ENCODE measurements at regions not wholly inside any gene's neighbourhood (a gene's known extent, or its start where the extent isn't known, plus 50 kb on each side); places are given as distances from the start of the nearest gene placed in this dataset.

DNA sequence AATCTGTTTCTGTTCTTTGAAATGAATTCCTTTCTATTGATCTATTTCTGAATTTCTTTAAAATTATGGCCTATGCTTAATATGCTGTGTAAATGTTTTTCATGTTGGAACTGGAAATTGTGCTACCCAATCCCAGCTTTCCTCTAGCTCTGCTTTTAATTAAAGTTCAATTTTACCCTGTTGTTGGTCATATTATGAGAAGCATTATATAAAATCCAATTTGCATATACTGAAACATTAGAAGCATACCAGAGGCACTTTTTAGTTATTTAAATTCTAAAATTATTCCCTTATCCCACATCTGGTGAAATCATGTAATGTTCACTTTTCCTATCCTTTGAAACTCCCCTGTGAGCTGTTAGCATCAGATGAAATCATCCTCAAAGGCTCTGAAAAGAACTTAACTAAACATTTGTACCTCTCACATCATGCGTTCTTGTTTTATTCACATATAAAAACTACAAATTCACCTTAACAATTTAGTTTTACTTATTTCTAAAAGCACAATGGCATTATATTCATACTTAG lies 160.6 kb upstream of the COL21A1 start:
- DNase-seq: no peak
- WGBS, 4 donors: 83 to 95% (median 90%) methylated on average over 1 of the region's 1 CpG
- H3K9me3 ChIP-seq (replicated peaks in 1 of 3): no peaks in the 10 kb centered on the region
- H3K27me3 ChIP-seq: no peaks in the 10 kb centered on the region
- peaks cover 0 to 9% of the 10 kb centered on the region in 2 donors for H3K4me1 ChIP-seq (replicated peaks in 1 of 2)
- TF ChIP-seq, protein P1, sequence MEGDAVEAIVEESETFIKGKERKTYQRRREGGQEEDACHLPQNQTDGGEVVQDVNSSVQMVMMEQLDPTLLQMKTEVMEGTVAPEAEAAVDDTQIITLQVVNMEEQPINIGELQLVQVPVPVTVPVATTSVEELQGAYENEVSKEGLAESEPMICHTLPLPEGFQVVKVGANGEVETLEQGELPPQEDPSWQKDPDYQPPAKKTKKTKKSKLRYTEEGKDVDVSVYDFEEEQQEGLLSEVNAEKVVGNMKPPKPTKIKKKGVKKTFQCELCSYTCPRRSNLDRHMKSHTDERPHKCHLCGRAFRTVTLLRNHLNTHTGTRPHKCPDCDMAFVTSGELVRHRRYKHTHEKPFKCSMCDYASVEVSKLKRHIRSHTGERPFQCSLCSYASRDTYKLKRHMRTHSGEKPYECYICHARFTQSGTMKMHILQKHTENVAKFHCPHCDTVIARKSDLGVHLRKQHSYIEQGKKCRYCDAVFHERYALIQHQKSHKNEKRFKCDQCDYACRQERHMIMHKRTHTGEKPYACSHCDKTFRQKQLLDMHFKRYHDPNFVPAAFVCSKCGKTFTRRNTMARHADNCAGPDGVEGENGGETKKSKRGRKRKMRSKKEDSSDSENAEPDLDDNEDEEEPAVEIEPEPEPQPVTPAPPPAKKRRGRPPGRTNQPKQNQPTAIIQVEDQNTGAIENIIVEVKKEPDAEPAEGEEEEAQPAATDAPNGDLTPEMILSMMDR (IDR thresholded peaks at IDR 0.05): no peak
- no peak for TF ChIP-seq POLR2A (IDR thresholded peaks at IDR 0.05)
- intact Hi-C loops (cut with DNase I): no loop called here
- no peak overlapping the region for H3K4me3 ChIP-seq
- no peaks in the 10 kb centered on the region for H3K36me3 ChIP-seq (replicated peaks in 1 of 2)
- no peak overlapping the region for H3K27ac ChIP-seq

DNA sequence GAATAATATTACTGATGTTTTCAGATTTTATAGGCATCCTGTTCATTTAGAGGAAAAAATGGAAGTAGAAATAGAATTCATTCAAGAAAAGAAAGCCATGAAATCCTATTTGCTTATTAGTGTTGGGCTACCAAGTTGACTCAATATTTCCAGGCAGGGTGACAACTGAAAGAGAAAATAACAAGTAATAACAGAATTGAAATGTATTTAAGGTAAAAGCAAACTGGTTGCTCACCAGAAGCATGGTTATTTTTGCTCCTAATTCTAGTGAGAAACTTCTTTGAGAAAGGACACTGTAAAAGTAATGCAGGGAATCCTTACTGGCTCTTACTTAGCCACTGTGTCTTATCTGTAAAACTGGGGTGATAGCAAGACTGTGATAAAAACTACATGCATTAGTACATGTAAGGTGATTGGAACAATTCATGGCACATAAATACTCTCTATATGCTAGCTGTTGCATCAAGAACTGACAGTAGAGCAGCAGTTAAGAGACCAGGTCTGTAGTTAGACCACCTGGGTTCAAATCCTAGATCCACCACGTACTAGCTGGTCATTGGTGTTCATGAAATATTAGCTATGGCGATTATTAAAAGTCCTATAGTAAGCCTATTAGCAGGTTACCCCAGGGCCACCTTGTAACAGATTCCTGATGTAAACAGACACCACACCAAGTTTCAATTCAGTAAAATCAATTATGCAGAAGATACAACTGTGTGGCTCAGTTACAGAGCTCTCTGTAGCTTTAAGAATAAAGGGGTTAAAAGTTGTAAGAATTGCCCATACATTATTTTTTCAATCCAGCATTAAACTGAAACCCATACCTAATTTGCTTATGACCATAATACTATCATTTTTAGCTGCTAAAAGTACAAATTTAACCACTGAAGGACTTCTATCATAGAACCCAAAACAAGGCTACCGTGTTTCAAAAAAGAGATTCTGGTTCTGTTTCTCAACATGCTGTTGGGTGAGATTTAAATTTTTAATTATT lies 159.2 kb upstream of the COL21A1 start:
- no peaks in the 10 kb centered on the region for H3K27me3 ChIP-seq

DNA sequence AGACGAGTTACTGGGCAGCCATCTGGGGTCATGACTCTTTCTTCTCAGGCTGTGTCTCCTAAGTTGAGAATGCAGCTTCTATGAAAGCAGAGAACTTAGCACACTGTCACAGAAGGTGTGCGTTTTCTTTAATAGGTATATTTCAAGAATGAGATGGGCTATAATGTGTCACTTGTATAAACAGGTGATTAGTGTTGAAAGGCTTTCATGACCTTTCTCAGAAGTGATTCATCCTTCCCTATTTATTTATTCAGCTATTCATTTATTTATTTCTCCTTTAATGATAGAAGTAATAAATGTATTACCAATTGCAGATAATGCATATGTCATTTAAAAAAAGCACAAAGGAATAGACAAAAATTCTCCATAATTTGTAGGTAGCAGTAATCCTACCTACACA lies 157.2 kb upstream of the COL21A1 start:
- WGBS, 4 donors: 64 to 83% (median 69%) methylated on average over 2 of the region's 2 CpGs
- no peak overlapping the region for H3K27ac ChIP-seq
- intact Hi-C loops (cut with DNase I): no loop called here

More for the DNA sequence above, 159.2 kb upstream of the COL21A1 start:
- Histone ChIP-seq H3K4me3 (no peak overlapping the region), H3K9me3 (replicated peaks in 1 of 3) (peaks cover 0 to under 1% (median 0%) of the 10 kb centered on the region in 3 donors), H3K4me1 (replicated peaks in 1 of 2) (peaks cover 0 to 9% of the 10 kb centered on the region in 2 donors), H3K36me3 (replicated peaks in 1 of 2) (no peaks in the 10 kb centered on the region), H3K27ac (no peak overlapping the region)
- no peak for DNase-seq
- TF ChIP-seq POLR2A (IDR thresholded peaks at IDR 0.05): no peak
- TF ChIP-seq, protein P1 (IDR thresholded peaks at IDR 0.05): no peak
- intact Hi-C loops (cut with DNase I): no loop called here
- 83 to 92% (median 88%) methylated on average over 3 of the region's 3 CpGs for WGBS, 4 donors

DNA sequence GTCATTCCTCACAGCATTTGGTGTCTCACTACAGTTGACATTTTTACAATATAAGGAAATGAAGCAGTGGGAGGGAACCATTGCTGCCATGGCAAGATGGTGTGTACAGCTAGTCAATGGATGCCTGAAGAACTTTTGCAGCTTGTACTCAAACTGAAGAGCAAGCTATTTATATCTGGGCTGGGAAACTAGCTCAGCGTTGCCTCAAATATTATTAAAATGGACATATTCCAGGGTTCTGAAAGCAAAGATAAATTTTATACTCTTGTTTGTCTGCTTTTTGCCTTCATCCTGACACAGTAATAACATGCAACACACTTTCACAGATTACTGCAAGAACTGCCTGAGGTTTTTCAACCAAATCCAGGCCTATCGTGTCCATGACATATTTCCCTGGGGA lies 156.4 kb upstream of the COL21A1 start:
- no peak for DNase-seq
- Histone ChIP-seq H3K36me3 (replicated peaks in 1 of 2) (no peaks in the 10 kb centered on the region), H3K9me3 (replicated peaks in 1 of 3) (peaks cover 0 to 4% (median 0%) of the 10 kb centered on the region in 3 donors), H3K4me1 (replicated peaks in 1 of 2) (peaks cover 0 to 9% of the 10 kb centered on the region in 2 donors), H3K4me3 (no peak overlapping the region), H3K27ac (peak overlapping the region in 1 of 5 donors; percentile 15), H3K27me3 (no peaks in the 10 kb centered on the region)
- intact Hi-C loops (cut with DNase I): no loop called here
- 36 to 57% (median 44%) methylated on average over 2 of the region's 2 CpGs for WGBS, 4 donors
- TF ChIP-seq POLR2A (IDR thresholded peaks at IDR 0.05): no peak
- TF ChIP-seq, protein P1 (IDR thresholded peaks at IDR 0.05): no peak

More for the DNA sequence above, 157.2 kb upstream of the COL21A1 start:
- no peak overlapping the region for H3K4me3 ChIP-seq
- H3K27me3 ChIP-seq: no peaks in the 10 kb centered on the region
- DNase-seq: no peak
- H3K36me3 ChIP-seq (replicated peaks in 1 of 2): no peaks in the 10 kb centered on the region
- TF ChIP-seq, protein P1 (IDR thresholded peaks at IDR 0.05): no peak
- no peak for TF ChIP-seq POLR2A (IDR thresholded peaks at IDR 0.05)
- H3K4me1 ChIP-seq (replicated peaks in 1 of 2): peaks cover 0 to 9% of the 10 kb centered on the region in 2 donors
- peaks cover 0 to 4% (median 0%) of the 10 kb centered on the region in 3 donors for H3K9me3 ChIP-seq (replicated peaks in 1 of 3)

Measured in adrenal gland (tissue), 9 donors.